BLaER1 treated with 17β-estradiol and CSF1 and Interleukin-3, amounts not matched to agents 10 nM and 100 nM (cell line): ENCODE measurements at regions not wholly inside any gene's neighbourhood (a gene's known extent, or its start where the extent isn't known, plus 50 kb on each side); places are given as distances from the start of the nearest gene placed in this dataset.

Experiments
- H3K27ac ChIP-seq, 11 experiments: shearing (Covaris generic); formaldehyde crosslinking; 2 replicates each; pipeline ENCODE4 v1.8.1; 2022
- H3K27me3 ChIP-seq, 11 experiments: shearing (Covaris generic); formaldehyde crosslinking; 2 replicates each; pipeline ENCODE4 v1.8.1; 2022
- H3K36me3 ChIP-seq, 11 experiments: shearing (Covaris generic); formaldehyde crosslinking; 2 replicates each; pipeline ENCODE4 v1.8.1; 2022
- H3K4me1 ChIP-seq, 10 experiments: shearing (Covaris generic); formaldehyde crosslinking; 2 replicates each; pipeline ENCODE4 v1.8.1; 2022
- H3K4me2 ChIP-seq, 11 experiments: shearing (Covaris generic); formaldehyde crosslinking; 2 replicates each; pipeline ENCODE4 v1.8.1; 2022
- H3K4me3 ChIP-seq, 10 experiments: shearing (Covaris generic); formaldehyde crosslinking; 2 replicates each; pipeline ENCODE4 v1.8.1; 2022
- H3K9ac ChIP-seq, 11 experiments: shearing (Covaris generic); formaldehyde crosslinking; 2 replicates each; pipeline ENCODE4 v1.8.1; 2022
- H3K9me3 ChIP-seq, 11 experiments: shearing (Covaris generic); formaldehyde crosslinking; replicated peaks in 1 of 11; 2 replicates each; pipeline ENCODE4 v1.8.1; 2022
- H4K20me1 ChIP-seq, 11 experiments: shearing (Covaris generic); formaldehyde crosslinking; 2 replicates each; pipeline ENCODE4 v1.8.1; 2022
- Cebpa-rat ChIP-seq, 11 experiments: shearing (Covaris generic); IDR thresholded peaks; 2 replicates each; pipeline ENCODE4 v1.8.1; 2022

DNA sequence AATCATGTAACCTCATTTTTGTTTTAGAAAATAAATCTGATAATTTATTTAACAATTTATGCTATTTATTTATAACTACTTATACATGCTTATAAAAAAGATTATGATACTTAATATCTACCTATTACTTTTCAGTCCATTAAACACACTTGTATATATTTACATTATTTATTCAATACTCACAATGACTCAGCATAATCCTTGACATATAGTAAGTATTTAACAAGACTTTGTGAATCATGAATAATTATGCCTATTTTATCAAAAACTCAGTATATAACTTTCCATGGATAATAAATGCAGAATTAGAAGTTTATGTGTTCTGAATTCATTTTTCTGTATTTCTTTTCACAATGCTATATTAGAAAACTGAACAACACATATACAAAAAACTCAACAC lies 266.0 kb upstream of the STAC start:
- H3K9me3 ChIP-seq, result no peaks in the 10 kb centered on the region
- no peaks in the 10 kb centered on the region for H3K4me1 ChIP-seq
- no peak for TF ChIP-seq Cebpa-rat (IDR thresholded peaks at IDR 0.05)
- H3K27ac ChIP-seq, result no peak overlapping the region
- no peaks in the 10 kb centered on the region for H3K36me3 ChIP-seq
- H3K27me3 ChIP-seq, result no peaks in the 10 kb centered on the region
- no peaks in the 10 kb centered on the region for H4K20me1 ChIP-seq
- H3K9ac ChIP-seq, result no peak overlapping the region
- no peak overlapping the region for H3K4me2 ChIP-seq
- no peak overlapping the region for H3K4me3 ChIP-seq

DNA sequence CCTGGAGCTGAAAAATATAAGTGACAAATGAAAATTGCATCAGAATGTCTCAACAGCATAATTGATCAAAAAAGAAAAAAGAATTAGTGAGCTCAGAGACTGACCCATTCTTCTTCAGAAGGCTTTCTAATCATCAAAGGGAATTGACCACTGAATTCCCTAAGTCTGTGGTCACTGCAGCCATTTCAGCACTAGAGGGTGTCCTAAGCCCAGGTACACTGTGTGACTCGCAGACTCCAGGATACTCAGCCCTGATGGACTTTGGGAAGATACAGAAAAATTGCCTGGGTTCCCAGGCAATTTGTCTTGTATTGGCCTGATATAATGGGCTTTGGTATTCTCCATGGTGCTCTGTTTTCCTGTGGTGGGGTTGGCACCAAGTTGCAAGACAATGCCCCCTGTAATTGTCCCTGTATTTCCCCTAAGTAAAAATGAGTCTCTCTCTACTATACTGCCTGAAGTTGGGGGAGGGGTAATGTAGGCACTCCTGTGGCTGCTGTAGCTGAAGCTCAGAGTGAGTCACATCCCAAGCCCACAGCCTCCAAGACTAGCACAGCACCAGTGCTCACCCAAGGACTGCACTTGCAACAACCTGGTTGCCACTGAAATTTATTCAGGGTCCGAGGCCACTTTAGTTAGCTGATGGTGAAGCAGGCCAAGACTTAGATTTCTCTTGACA lies 256.0 kb upstream of the STAC start:
- Histone ChIP-seq H3K27me3 (no peaks in the 10 kb centered on the region), H3K9ac (no peak overlapping the region), H3K4me1 (no peaks in the 10 kb centered on the region), H3K4me2 (no peak overlapping the region), H3K4me3 (no peak overlapping the region), H3K9me3 (peaks cover 4 to 17% (median 13%) of the 10 kb centered on the region in 11 experiments; a peak in 17 of 22 replicates), H3K27ac (no peak overlapping the region), H4K20me1 (no peaks in the 10 kb centered on the region), H3K36me3 (no peaks in the 10 kb centered on the region)
- no peak for TF ChIP-seq Cebpa-rat (IDR thresholded peaks at IDR 0.05)

DNA sequence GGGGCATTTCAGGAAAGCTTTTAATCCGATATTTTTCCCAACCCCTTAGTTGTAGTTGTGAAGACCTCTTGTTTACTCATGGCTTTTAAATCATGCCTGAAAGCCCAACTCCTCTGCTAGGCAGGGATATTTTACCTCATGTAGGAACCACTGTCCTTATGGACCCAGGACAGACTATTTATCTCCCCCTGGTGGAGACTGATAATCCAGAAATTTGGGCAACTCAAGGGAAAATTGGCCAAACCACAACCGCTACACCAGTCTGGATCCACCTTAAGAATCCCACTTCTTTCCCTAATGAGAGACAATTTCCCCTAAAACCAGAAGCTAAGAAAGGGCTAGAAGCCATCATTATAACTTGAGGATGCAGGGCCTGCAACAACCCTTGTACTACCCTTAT lies 248.1 kb upstream of the STAC start:
- H4K20me1 ChIP-seq, result no peaks in the 10 kb centered on the region
- H3K36me3 ChIP-seq, result no peaks in the 10 kb centered on the region
- no peak overlapping the region for H3K4me3 ChIP-seq
- H3K27me3 ChIP-seq, result no peaks in the 10 kb centered on the region
- no peak overlapping the region for H3K9ac ChIP-seq
- no peak overlapping the region for H3K4me2 ChIP-seq
- no peaks in the 10 kb centered on the region for H3K4me1 ChIP-seq
- TF ChIP-seq Cebpa-rat (IDR thresholded peaks at IDR 0.05), result no peak
- no peak overlapping the region for H3K27ac ChIP-seq
- H3K9me3 ChIP-seq, result peaks cover 0 to 13% (median 9%) of the 10 kb centered on the region in 11 experiments; a peak in 8 of 22 replicates

DNA sequence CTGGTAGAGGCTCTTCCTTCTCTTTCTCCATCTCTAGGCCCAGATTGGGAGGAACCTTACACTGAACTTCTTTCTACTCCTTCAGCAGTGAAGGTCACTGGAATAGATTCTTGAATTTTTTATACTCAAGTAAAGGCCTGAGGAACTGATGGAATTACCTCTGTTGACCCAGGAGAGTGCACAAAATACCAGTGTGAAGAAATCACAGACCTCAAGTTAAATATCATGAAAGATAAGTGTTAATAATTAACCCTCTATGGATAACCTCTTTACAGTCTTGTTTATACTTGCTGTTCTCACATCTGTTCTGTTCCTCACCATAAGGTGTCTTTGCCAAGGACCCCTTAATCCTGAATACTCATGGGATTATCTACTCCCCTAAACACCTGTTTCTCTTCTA lies 244.4 kb upstream of the STAC start:
- Histone ChIP-seq H3K4me1 (no peaks in the 10 kb centered on the region), H3K27me3 (no peaks in the 10 kb centered on the region), H3K36me3 (no peaks in the 10 kb centered on the region), H3K4me3 (no peak overlapping the region), H3K4me2 (no peak overlapping the region), H4K20me1 (no peaks in the 10 kb centered on the region), H3K27ac (no peak overlapping the region), H3K9ac (no peak overlapping the region), H3K9me3 (no peaks in the 10 kb centered on the region)
- no peak for TF ChIP-seq Cebpa-rat (IDR thresholded peaks at IDR 0.05)

DNA sequence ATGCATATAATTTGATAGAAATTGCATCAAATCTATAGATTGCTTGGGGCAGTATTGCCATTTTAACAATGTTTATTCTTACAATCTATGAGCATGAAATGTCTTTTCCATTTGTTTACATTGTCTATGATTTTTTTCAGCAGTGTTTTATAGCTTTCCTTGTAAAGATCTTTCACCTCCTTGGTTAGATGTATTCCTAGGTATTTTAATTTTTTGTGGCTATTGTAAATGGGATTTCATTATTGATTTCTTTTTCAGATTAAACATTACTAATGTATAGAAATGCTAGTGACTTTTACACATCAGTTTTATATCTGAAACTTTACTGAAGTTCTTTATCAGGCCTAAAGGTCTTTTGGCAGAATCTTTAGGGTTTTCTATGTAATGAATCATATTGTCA lies 237.6 kb upstream of the STAC start:
- TF ChIP-seq Cebpa-rat (IDR thresholded peaks at IDR 0.05), result no peak
- H3K4me2 ChIP-seq, result no peak overlapping the region

DNA sequence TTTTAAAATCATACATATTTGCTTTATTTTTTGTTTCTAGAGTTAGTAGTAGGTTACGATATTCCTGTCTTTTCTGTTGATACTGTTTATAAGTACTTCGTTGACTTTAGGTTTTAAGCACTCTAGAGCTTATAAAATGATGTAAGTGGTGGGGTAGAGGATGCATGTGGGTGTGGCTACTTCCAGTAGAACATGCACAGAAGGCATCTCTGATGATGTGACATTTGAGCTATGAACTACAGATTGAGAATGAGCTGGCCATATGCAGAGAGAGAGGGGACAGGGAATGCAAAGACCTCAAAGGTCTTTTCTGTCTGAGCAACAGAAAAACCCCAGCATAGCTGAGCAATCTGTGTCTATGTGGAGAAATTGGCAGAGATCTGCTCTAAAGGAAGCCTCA lies 233.9 kb upstream of the STAC start:
- H3K27me3 ChIP-seq, result no peaks in the 10 kb centered on the region
- no peaks in the 10 kb centered on the region for H3K4me1 ChIP-seq
- H3K9me3 ChIP-seq, result no peaks in the 10 kb centered on the region
- no peak overlapping the region for H3K27ac ChIP-seq
- no peaks in the 10 kb centered on the region for H4K20me1 ChIP-seq
- no peak overlapping the region for H3K9ac ChIP-seq
- TF ChIP-seq Cebpa-rat (IDR thresholded peaks at IDR 0.05), result no peak
- H3K4me3 ChIP-seq, result no peak overlapping the region
- H3K36me3 ChIP-seq, result no peaks in the 10 kb centered on the region
- no peak overlapping the region for H3K4me2 ChIP-seq

More for the DNA sequence above, 237.6 kb upstream of the STAC start:
- no peak overlapping the region for H3K4me3 ChIP-seq
- no peaks in the 10 kb centered on the region for H3K27me3 ChIP-seq
- no peaks in the 10 kb centered on the region for H3K36me3 ChIP-seq
- H3K9ac ChIP-seq, result no peak overlapping the region
- no peaks in the 10 kb centered on the region for H3K4me1 ChIP-seq
- no peak overlapping the region for H3K27ac ChIP-seq
- no peaks in the 10 kb centered on the region for H3K9me3 ChIP-seq
- no peaks in the 10 kb centered on the region for H4K20me1 ChIP-seq

DNA sequence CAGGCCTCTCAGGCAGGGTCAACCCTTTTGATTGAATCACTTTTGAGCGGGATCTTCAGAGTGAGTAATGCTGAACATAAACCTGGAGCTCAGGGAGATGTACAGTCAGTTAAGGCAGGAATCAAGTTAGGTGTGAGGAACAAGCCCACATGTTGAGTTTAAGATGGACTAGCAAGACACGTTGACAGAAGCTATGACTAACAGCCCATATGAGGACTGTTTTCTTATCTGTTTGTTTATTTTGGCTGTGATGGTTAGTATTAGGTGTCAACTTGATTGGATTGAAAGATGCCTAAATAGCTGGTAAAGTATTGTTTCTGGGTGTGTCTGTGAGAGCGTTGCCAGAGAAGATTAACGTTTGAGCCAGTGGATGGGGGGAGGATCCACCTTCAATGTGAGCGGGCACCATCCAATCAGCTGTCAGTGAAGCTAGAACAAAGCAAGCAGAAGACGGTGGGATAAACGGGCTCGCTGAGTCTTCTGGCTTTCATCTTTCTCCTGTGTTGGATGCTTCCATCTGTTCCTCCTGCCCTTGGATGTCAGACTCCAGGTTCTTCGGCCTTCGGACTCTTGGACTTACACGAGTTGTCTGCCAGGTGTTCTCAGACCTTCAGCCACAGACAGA lies 232.3 kb upstream of the STAC start:
- Histone ChIP-seq H3K27me3 (no peaks in the 10 kb centered on the region), H3K27ac (no peak overlapping the region), H3K9me3 (no peaks in the 10 kb centered on the region), H3K36me3 (no peaks in the 10 kb centered on the region), H3K9ac (no peak overlapping the region), H4K20me1 (no peaks in the 10 kb centered on the region), H3K4me2 (no peak overlapping the region), H3K4me3 (no peak overlapping the region), H3K4me1 (no peaks in the 10 kb centered on the region)
- no peak for TF ChIP-seq Cebpa-rat (IDR thresholded peaks at IDR 0.05)

DNA sequence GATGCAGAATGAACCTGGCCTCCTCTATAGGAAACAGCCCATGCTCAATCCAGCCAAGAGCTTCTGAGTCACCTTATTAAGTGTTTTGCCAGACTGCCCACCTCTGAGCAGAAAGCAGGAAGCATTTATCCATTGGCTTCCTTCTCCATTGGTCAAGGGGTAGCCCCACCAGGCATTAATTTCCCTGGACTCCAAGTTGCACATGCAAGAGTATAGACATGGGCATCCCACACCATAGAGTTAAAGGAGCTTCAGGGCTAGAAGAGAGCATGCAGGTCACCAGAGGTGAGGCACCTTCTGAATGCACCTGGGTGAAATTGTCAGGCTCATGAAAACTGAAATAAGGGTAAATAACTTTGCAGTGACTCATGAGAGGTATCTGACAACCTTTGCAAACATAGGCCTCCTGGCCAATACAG lies 230.8 kb upstream of the STAC start:
- Histone ChIP-seq H3K9me3 (no peaks in the 10 kb centered on the region), H3K4me2 (no peak overlapping the region), H4K20me1 (no peaks in the 10 kb centered on the region), H3K4me1 (no peaks in the 10 kb centered on the region), H3K4me3 (no peak overlapping the region), H3K9ac (no peak overlapping the region), H3K27me3 (no peaks in the 10 kb centered on the region), H3K27ac (no peak overlapping the region), H3K36me3 (no peaks in the 10 kb centered on the region)
- TF ChIP-seq Cebpa-rat (IDR thresholded peaks at IDR 0.05), result no peak

DNA sequence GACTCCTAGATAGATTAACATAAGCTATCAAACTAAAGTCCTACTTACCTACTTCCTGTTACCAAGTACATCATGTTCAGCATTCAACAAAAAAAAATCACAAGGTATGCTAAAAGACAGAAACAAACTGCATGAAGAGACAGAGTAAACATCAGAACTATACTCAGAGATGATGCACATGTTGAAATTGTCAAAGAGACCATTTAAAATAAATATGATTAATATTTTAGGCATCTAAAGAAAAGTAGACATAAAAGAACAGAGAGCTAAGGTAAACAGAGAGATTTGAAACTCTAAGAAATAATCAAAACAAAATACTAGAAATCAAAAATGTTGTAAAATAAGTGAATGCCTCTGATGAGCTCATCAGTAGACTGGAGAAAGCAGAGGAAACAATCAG lies 224.8 kb upstream of the STAC start:
- no peak overlapping the region for H3K27ac ChIP-seq
- H3K9me3 ChIP-seq, result no peaks in the 10 kb centered on the region
- H4K20me1 ChIP-seq, result no peaks in the 10 kb centered on the region
- H3K4me1 ChIP-seq, result peaks cover 0 to under 1% (median 0%) of the 10 kb centered on the region in 10 experiments; a peak in 1 of 20 replicates
- no peaks in the 10 kb centered on the region for H3K27me3 ChIP-seq
- H3K4me3 ChIP-seq, result no peak overlapping the region
- H3K9ac ChIP-seq, result no peak overlapping the region
- H3K36me3 ChIP-seq, result no peaks in the 10 kb centered on the region
- TF ChIP-seq Cebpa-rat (IDR thresholded peaks at IDR 0.05), result no peak
- no peak overlapping the region for H3K4me2 ChIP-seq

DNA sequence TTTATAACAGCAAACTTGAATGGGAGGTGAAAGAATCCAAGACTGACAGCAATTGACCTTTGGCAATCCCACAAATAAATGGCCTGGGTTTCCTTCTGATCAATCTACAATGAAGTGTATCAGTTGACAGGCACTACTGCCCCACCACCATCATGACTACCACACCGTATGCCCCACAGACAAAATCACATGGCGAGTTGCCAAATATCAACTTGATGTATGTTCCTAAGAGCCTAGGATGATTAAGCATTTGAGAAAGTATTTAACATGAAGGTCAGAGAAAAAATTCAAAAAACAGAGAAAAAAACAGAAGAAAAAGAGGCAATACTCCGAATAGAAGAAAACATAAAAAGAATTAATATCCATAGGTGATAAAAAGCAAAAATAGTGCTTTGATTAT lies 215.9 kb upstream of the STAC start:
- Histone ChIP-seq H4K20me1 (no peaks in the 10 kb centered on the region), H3K4me2 (no peak overlapping the region), H3K9me3 (no peaks in the 10 kb centered on the region), H3K4me1 (peaks cover 0 to 18% (median 0%) of the 10 kb centered on the region in 10 experiments; a peak in 7 of 20 replicates), H3K9ac (no peak overlapping the region), H3K27me3 (no peaks in the 10 kb centered on the region), H3K36me3 (no peaks in the 10 kb centered on the region), H3K27ac (no peak overlapping the region), H3K4me3 (no peak overlapping the region)
- no peak for TF ChIP-seq Cebpa-rat (IDR thresholded peaks at IDR 0.05)
